Activated CD4-positive, alpha-beta T cell treated with anti-CD3 and anti-CD28 coated beads for 24 hours (primary cell): ENCODE measurements at regions not wholly inside any gene's neighbourhood (a gene's known extent, or its start where the extent isn't known, plus 50 kb on each side); places are given as distances from the start of the nearest gene placed in this dataset.

Experiments
- DNase-seq, 2 donors: peaks; one replicate each; pipeline ENCODE4 v3.0.0-alpha.2; 2020; ENCODE audit warnings: low read depth in 2 of 2

GRCh38 chr6:145233955-145234354, 501.4 kb downstream of the EPM2A start:
- DNase-seq: no peak

- DNase-seq: no peak
Measured at GRCh38 chr6:145235207-145235606, 500.1 kb downstream of the EPM2A start.

GRCh38 chr6:145238787-145239186, 496.5 kb downstream of the EPM2A start:
- no peak for DNase-seq

- DNase-seq: no peak
Measured at GRCh38 chr6:145241039-145241438, 494.3 kb downstream of the EPM2A start.

- no peak for DNase-seq
Measured at GRCh38 chr6:145241721-145242120, 493.6 kb downstream of the EPM2A start.

- no peak for DNase-seq
Measured at GRCh38 chr6:145244349-145245100, 490.8 kb downstream of the EPM2A start.

GRCh38 chr6:145245119-145245518, 490.2 kb downstream of the EPM2A start:
- no peak for DNase-seq

- DNase-seq: no peak
Measured at GRCh38 chr6:145247692-145248419, 487.5 kb downstream of the EPM2A start.

- DNase-seq: no peak
Measured at GRCh38 chr6:145250436-145250835, 484.9 kb downstream of the EPM2A start.

- no peak for DNase-seq
Measured at GRCh38 chr6:145252737-145253136, 482.6 kb downstream of the EPM2A start.

GRCh38 chr6:145254649-145255401, 480.5 kb downstream of the EPM2A start:
- no peak for DNase-seq

- no peak for DNase-seq
Measured at GRCh38 chr6:145257704-145258103, 477.6 kb downstream of the EPM2A start.

GRCh38 chr6:145258122-145258521, 477.2 kb downstream of the EPM2A start:
- DNase-seq: no peak

GRCh38 chr6:145260484-145261175, 474.7 kb downstream of the EPM2A start:
- no peak for DNase-seq

GRCh38 chr6:145261758-145262157, 473.6 kb downstream of the EPM2A start:
- DNase-seq: no peak

- DNase-seq: no peak
Measured at GRCh38 chr6:145262771-145263170, 472.5 kb downstream of the EPM2A start.

GRCh38 chr6:145263778-145264211, 471.5 kb downstream of the EPM2A start:
- no peak for DNase-seq

- DNase-seq: no peak
Measured at GRCh38 chr6:145266432-145267075, 468.8 kb downstream of the EPM2A start.

- no peak for DNase-seq
Measured at GRCh38 chr6:145267076-145267867, 468.0 kb downstream of the EPM2A start.

- no peak for DNase-seq
Measured at GRCh38 chr6:145270464-145270863, 464.9 kb downstream of the EPM2A start.

- no peak for DNase-seq
Measured at GRCh38 chr6:145271040-145271439, 464.3 kb downstream of the EPM2A start.
